H1 (cell line): ENCODE measurements at regions not wholly inside any gene's neighbourhood (a gene's known extent, or its start where the extent isn't known, plus 50 kb on each side); places are given as distances from the start of the nearest gene placed in this dataset.

Experiments used
- ATF3 ChIP-seq: IDR thresholded peaks from 2 replicates; pipeline ENCODE4 v1.6.1; 2011; ENCODE audit warnings: low read depth, mild to moderate bottlenecking, low read length; ENCODE audit not compliant: insufficient read depth

- no peak for TF ChIP-seq ATF3
Observed at GRCh38 chr4:45939056-45939455, 184.8 kb downstream of the GABRG1 start (continued).
